Stimulated activated CD4-positive, alpha-beta T cell treated with anti-CD3 and anti-CD28 coated beads, Interleukin-4, amount 100 ng/mL, for 1 hour (primary cell): ENCODE measurements at regions not wholly inside any gene's neighbourhood (a gene's known extent, or its start where the extent isn't known, plus 50 kb on each side); places are given as distances from the start of the nearest gene placed in this dataset.

Experiments used
- DNase-seq: peaks from one replicate; pipeline ENCODE4 v3.0.0-alpha.2; 2020

DNA sequence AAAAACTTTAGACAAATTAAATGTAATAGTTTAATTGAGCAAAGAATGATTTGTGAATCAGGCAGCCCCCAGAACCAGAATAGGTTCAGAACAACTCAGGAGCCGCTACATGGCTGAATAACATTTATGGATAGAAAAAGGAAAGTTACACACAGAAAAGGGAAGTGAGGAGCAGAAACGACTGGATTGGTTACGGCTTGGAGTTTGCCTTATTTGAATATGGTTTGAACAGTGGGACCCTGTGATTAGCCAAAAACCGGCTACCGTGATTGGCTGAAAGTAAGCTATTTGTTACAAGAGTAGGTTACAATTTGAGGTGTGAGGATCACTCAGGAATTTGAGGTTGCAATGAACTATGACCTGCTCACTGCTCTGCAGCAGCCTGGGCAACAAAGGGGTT, 1139.8 kb downstream of the CDH11 start:
- no peak for DNase-seq

DNA sequence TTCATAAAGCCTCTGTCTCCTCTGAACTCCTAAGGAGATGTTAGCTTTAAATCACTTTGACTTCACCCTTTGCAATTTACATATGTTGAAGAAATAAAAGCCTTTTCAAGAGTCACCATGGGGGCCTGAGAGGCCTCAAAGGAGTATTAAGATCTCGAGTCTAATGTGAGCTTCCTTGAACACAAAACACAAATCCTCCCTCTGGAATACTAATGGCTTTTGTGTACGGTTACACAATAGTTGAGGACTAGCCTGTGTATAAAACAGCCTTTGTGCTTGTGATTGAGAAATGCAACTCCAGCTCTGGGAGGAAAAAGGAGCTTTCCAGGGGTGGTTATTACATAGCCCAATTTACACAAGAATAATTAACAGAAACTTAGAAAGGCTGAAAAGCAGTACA, 1140.2 kb downstream of the CDH11 start:
- no peak for DNase-seq

DNA sequence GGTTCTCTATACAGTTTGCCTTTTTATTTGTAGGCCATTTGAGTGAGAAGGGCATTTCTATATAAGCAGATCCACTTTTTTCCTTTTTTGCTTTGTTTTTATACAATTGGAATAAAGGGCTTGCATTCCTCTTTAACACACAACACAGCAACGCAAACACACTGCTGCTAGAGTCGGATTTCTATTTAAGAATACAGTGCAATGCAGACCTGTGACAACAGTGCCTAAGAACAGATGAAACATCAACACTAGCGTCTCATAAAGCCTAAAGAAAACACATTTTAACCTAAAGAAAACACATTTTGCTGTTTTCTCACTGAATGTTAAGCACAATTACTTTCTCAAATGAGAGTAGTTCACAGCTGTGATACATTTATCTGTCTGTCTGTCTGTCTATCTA, 1141.1 kb downstream of the CDH11 start:
- no peak for DNase-seq

DNA sequence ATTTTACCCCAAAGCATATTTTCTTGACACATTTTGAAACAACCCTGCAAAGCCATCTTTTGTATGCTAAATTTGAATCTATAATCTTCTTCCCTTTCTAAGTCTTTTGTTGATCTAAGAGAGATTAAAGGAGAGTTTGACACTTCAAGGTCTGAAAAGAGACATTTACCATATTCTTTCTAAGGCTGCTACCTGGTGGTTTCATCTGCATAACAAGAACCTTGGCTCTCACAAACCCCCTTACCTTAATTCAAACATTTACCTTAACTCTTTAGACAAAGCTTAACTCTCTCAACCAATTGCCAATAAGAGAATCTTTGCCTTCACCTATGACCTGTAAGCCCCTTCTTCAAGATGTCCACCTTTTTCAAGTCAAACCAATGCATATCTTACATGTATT, 1143.6 kb downstream of the CDH11 start:
- no peak for DNase-seq

DNA sequence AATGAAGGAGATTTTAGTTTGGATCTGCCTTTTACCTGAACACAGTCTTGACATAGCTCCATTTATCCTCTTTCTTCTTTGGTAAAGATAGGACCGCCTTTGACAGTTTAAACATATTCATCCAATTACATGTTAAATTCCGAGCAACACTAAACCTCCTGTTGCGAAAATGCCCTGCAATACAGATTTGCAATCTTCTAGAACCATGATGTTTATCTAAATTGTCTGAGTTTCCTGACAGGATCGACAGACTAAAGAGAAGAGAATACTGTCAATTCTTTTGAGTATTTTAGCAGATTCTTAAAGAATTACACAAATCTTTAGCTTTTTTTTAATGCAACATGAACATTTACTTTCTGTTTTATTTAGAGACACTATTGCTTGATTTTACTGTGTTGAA, 1145.5 kb downstream of the CDH11 start:
- DNase-seq = no peak

DNA sequence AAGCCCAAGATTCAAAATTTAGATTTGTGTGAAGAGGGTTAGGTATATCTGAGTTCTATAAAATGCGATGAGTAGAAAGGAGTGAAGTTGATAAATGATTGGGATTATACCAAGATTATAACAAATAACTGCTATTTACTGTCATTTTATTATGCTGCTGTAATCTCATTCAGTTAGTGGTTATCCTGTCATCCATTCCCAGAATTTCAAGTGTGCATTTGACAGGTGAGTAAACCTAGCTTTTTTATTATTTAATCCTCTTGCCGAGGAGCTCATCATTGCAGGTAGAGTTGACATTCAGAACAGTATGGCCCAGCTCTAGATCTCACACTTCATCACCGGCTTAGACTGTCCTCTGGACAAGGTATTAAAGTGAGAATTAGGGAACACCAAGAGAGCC, 1146.2 kb downstream of the CDH11 start:
- no peak for DNase-seq

DNA sequence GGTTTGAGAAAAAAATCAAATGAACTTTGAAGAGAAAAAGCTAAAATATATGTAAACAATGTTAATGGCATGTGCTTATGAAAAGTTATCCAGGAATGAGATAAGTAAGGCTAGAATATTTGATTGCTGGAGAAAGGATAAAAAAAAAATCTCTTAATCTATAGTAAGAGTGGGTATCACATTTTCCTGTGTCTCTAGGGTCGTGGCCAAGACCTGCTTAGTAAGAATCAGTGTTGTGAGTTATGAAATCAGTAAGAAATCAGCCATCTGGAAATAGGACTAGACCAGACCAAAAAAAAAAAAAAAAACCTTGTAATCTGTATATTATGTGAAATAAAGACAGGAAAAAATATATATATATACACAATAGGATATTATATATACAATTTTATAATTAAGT, 1153.9 kb downstream of the CDH11 start:
- DNase-seq = no peak

DNA sequence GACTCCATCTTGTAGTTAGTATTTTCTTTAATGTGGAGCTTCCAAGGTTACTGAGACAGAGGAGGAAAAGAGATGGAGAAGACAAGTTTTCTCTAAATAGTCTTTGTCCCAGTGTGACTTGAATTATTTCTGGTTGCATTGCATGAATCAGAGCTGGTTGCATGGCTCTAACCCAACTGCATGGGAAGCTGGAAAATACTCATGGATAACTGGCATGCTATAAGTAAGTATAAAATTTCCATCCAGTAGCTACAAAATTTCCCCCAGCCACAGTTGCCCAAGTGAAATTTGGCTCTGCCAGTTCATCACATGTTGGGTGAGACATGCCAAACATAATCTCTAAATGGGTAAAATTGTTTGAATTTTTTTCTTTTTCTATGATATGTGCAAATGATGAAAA, 1161.5 kb downstream of the CDH11 start:
- no peak for DNase-seq

DNA sequence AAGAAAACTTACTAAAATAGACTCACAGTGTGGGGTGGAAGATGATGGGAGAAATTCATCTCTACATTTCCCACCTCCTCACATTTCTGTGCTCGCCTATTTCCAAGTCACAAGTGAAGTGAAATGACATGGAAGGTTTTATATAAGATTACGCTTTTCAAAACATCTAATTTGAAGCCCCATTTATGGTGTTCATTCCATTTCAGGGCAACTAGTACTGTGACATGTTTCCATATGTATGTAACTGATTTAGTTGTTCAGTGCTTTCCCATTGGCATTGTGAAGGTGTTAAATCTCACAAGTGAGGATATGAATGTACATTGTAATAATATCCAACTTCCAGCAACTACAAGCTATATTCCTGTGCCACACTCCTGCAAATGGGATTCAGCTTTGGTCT, 1174.8 kb downstream of the CDH11 start:
- no peak for DNase-seq

DNA sequence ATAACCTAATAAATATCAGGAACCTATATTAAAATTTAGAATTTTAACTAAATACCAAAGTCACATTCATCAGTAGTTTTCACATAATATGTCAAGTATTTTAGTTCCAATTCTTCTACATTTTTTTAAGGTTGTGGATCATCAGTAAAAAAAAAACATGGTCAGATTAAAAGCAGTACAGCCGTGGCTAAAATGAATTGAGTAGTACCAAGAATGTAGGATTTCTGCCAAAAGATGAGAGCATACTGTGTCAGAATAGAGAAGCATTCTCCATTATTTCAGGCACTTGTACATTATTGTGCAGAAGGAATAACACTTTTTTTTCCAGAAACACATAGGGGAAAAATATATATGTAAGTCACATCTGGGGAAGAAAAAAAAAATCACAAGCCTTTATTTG, 1176.1 kb downstream of the CDH11 start:
- DNase-seq = no peak

DNA sequence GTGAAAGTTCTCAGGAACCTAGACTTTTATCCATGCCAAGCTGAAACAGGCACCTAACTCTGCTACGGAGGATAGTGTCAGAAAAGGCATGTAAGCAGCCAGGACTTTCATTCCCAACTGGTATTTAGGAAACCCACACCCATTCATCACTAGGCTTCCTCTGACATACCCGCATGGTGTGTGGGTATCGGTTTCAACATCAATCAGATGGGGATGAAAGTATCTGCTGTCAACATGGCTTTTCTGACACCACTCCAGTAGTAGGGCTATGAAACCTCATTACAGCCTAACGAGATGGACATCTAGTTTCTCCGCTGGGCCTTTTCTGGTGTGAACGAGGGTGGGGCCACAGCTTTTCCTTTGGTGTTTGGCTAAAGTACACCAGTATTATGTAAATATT, 1178.3 kb downstream of the CDH11 start:
- DNase-seq = no peak

DNA sequence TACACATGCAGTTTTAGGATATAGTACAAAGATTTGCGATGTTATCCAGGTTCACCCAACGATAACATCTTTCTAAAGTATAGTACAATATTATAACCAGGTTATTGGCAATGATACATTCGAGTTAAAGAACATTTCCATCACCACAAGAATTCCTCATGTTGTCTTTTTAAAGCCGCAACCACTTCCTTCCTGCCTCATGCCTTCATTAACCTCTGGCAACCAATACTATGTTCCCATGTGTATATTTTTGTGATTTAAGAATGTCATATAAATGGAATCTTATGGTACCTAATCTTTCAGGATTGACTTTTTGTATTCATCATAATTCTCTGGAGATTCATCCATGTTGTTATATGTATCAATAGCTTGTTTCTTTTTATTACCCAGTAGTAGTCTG, 1183.2 kb downstream of the CDH11 start:
- DNase-seq = no peak

DNA sequence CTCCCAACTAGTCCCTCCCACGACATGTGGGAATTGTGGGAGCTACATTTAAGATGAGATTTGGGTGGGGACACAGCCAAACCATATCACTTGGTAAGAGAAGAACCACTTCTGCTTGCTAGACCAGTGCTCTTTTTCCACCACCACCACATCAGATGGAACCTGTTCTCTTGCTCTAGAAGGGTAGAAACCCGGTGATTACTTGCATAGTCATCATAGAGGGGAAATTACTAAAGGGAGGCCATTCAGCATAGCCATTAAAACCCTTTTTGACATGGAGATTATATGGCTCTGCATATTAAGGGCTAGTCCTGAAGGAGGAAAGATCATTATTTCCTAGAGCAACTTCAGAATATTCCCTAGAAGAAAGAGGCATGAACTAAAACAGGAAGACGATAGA, 1188.0 kb downstream of the CDH11 start:
- no peak for DNase-seq

DNA sequence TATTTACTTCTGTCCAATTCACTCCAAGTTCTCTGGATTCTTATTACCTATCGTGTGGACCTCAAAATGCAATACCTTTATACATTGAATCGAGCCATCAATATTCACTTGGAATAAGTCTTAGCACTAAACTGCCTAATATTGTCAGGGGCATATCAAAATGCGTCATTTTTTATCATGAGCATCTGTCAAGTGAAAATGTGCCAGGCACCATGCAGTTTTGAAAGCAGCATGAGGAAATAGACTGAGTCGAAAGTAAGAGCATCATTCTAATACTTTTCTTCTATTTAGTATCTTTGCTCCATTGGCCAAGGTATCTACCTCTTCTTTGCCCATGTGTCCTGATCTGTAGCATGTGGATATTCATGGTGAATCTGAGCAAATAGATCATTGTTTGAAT, 1193.4 kb downstream of the CDH11 start:
- DNase-seq = no peak

DNA sequence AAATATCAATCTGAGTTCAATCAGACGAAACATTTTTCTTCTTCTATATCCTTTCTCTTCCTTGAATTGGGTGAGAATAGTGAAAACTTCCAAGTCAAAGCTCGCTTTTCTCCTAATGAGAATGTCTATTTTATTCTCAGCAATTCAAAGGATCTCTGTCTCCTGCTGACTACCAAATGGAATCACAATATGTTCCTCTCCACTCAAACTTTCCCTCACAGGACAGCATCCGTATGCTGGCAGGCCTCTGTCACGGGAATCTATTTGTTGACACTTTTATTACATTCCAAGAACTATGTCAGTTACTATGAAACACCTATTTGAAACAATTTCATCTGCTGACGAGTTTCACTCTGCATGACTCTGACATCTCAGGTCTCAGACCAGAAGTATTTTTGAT, 1196.6 kb downstream of the CDH11 start:
- no peak for DNase-seq

DNA sequence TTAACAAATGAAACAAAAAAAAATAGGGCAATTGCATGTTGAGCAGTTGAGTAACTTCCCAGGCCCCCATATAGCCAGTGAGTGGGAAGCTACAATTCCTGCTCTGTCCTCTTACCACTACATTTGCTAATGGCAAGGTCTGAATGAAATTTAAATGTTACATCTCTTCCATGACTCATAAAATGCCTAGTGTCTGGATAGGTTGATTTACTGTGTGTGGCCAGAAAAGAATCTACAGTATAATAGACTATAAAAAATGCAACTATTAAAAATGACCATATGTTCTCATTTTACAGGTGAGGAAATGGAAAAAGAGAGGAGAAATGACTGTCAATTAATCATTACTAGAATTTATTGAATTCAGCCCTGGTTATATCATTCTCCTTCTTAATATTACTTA, 1199.3 kb downstream of the CDH11 start:
- DNase-seq = no peak

DNA sequence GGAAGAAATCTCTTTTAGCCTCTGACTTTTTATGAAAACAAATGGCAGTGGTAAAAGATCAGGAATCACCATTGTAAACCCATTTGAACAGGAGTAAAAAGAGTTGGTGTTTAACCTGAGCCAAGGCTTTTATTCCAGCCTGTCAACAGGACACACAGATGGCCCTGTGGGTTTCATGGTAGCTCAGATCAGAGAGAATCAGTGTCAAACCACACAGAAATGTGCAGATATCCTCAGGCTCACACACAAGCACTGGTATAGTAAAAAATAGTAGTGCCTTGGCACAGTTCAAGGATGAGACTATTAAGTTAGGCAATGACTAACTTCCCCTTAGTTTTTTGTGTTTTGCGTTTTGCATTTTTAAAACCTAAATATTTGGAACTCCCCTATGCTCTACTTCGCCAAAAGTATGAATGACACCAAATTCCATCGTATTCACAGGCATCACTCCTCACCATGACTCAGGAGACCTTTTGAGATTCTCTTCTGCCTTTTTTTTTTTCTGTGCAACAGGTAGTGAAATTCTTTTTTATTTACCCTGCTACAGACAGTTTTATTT, 1200.0 kb downstream of the CDH11 start:
- DNase-seq = no peak

DNA sequence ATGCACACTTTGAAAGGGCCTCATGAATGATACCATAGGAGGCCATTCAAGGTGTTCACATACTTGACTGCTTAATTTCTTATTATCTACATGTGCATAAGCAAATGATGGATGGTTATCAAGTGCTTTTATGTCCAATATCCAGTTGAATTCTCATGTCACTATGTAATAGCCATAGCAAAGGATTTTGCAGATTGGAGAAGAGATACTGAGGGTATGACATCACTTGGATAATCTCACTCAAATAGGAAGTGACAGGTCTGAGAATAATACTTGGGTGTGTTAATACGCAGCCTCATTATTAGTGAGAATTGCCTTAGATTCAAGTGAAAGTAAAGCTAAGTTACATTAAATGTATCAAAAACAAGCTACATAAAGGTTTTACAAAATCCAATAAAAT, 1208.6 kb downstream of the CDH11 start:
- DNase-seq = no peak

DNA sequence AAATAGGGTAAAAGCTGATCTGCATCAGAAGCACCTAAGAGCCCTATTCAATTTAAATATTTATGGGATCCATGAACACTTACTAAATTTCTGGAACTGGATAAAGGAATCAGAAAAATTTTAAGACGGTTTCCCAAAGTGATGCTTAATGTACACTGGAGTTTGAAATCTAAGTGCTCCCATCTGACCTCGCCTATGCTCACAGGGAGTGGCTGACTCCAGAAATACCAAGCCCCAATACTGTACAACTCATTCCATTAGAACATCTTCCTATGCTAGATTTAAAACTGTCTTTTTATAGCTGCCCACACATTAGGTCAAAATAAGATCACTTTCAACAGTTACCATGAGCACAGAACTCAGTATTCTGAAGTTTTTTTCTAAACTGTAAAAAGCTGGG, 1214.6 kb downstream of the CDH11 start:
- DNase-seq = no peak

DNA sequence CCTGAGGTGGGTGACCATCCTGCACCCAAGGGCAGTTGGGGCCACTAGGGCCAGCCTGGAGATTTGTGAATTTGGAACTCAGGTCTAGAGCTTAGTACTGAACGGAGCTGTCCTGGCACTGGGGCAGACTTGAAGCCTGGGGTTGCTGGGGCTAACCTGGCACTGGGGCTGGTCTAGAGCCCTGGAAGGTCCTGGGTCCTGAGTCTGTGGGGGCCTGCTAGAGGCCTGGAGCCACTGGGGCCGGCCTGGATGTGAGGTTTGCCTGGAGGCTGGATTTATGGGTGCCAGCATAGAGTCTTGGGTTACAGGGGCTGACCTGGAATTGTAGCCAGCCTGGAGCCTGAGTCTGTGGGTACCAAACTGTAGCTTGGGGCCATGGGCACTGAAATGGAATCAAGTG, 1216.9 kb downstream of the CDH11 start:
- DNase-seq = no peak

DNA sequence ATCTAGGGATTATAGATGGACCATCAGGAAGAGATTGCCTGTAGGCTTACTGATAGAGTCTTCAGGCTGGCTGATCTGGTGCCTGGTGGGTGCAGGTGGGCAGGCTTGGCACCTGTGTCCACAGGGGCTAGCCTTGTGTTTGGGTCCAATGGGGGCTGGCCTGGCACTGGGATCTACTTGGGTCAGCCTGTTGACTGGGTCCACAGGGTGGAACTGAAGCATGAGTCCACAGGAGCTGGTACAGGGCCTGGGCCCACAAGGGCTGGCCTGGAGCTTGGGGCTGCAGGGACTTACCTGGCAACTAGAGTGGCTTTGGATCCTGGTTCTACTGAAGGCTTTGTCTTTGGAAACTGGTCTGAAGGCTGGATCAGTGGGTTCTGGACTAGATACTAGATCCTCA, 1217.7 kb downstream of the CDH11 start:
- DNase-seq = no peak

DNA sequence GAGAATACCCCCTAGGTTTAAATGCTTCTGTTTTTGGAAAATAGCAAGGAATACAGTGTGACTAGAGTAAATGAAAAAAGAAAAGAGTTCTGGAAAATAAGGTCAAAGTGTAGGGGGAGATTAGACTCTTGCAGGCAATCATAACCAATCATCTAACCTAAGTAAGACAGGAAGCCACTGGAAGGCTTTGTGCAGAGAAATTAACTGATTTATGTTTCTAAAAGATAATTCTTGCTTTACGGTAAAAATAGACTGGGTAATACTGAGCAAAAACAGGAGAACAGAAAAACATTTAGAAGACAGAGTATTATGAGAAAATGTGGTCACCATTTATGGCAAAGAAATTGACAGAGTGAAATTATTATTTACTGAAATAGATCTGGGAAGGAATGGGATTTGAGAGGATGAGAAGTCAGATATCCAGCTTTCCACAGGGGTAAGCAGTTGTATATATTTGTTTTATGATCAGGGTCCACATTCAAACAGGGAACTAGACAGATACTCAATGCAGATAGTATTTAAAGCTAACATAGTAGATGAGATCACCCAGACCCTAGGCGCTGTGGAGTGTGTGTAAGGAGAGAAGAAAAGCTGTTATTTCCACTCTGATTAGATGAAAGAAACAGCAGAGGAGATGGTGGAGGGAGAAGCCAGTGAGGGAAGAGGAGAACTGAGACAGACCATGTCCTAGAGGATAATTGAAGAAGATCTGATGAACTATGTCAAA, 1225.3 kb downstream of the CDH11 start:
- DNase-seq = no peak

DNA sequence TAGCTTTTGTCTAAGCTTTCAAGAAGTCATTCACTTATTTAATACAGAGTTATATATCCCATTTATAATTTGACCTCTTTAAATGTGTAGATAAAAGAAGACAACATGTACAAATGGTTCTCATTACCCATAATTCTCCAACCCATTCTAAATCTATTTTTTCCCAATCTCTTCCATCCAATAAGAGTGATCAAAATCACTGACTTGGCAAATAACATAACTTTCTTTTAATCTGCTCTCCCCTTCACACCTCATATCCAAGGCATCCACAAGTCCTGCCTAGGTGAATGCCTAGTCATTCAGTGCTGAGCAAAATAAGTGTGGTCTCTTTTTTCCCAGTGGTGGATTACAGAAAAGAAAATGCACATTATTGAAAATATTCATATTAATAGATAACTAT, 1231.1 kb downstream of the CDH11 start:
- no peak for DNase-seq

DNA sequence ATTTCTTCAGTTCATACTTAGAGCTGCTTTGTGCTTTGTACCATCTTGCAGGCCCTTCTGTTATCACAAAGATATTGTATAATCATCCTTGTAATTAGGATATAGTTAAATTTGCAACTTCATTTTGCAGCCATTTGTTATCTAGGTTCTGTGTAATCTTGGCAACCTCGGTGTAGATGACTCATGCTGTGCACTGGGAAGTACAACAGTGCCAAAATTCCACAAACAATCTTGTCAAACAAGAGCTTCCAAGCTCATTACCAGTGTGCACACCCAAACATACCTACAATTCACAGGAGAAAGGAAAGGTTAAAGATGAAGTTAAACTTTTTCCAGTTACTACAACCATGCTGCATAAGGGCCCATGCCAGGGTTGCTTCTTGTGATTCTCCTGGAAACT, 1231.8 kb downstream of the CDH11 start:
- DNase-seq = no peak

DNA sequence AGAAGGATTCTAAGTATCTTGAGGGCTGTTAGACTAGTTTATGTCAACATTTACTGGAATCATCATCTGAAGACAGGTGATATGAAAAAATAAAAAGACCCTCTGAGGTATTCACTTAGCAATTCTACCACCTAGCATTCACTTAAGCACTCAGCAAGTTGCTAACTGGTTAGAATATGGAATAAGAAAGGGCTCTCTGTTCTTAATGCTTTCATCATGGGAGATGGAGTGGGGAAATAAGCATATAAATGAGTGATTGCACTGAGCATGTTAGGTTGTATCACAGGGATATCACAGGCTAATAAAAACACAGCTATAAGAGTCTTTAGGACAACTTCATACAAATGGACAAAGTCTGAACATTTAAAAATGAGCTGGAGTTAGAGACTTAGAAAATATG, 1238.8 kb downstream of the CDH11 start:
- DNase-seq = no peak
